ENCODE measurements at regions not wholly inside any gene's neighbourhood (a gene's known extent, or its start where the extent isn't known, plus 50 kb on each side); places are given as distances from the start of the nearest gene placed in this dataset.

DNA sequence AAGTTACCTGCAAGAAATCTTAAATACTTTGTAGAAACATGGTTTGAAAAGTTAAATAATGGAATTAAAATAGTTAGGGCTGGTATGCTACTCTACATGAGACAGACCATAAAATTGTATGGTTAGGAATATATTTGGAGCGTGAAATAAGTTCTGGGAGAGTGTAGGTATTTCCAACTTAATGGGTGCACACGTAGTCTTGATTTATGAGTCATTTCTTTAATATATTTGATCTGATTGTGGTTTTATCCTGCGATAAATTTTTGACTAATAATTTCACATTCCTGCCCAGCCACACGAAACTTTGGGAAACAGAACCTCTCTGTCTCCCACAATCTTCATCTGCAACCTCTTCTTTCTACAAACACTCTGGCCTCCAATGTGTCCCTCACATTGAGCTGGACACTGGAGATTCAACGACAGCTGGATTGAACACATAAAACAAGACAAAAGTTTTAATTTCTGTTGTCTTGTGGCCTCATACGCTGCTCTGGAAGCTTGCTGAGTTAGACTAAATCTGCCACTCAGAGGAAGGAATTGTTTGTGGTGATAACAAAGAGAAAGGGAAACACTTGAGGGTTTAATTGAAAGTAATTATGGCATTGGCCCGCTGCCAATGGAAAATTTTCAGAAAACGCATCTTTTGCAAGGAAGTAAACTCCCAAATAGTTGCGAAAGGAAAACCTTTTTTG, 201.8 kb upstream of the ZNF608 start:
- Histone ChIP-seq H3K27ac (peak overlapping the region in 1 of 4 donors; percentile 22), H3K27me3 (no peaks in the 10 kb centered on the region), H3K36me3 (no peaks in the 10 kb centered on the region), H3K4me1 (peaks cover 0 to 12% (median 0%) of the 10 kb centered on the region in 4 donors), H3K9me3 (no peaks in the 10 kb centered on the region), H3K4me3 (no peak overlapping the region)
- WGBS, 2 donors, result 44% methylated on average over 9 of the region's 9 CpGs
- DNase-seq (ENCODE audit: low spot score in 2 of 2), result peak in 1 of 2 donors; percentile 18
- TF ChIP-seq EP300 (IDR thresholded peaks at IDR 0.05), result peak in 1 of 2 donors; percentile 46
- TF ChIP-seq, protein P1, sequence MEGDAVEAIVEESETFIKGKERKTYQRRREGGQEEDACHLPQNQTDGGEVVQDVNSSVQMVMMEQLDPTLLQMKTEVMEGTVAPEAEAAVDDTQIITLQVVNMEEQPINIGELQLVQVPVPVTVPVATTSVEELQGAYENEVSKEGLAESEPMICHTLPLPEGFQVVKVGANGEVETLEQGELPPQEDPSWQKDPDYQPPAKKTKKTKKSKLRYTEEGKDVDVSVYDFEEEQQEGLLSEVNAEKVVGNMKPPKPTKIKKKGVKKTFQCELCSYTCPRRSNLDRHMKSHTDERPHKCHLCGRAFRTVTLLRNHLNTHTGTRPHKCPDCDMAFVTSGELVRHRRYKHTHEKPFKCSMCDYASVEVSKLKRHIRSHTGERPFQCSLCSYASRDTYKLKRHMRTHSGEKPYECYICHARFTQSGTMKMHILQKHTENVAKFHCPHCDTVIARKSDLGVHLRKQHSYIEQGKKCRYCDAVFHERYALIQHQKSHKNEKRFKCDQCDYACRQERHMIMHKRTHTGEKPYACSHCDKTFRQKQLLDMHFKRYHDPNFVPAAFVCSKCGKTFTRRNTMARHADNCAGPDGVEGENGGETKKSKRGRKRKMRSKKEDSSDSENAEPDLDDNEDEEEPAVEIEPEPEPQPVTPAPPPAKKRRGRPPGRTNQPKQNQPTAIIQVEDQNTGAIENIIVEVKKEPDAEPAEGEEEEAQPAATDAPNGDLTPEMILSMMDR (IDR thresholded peaks at IDR 0.05), result no peak

DNA sequence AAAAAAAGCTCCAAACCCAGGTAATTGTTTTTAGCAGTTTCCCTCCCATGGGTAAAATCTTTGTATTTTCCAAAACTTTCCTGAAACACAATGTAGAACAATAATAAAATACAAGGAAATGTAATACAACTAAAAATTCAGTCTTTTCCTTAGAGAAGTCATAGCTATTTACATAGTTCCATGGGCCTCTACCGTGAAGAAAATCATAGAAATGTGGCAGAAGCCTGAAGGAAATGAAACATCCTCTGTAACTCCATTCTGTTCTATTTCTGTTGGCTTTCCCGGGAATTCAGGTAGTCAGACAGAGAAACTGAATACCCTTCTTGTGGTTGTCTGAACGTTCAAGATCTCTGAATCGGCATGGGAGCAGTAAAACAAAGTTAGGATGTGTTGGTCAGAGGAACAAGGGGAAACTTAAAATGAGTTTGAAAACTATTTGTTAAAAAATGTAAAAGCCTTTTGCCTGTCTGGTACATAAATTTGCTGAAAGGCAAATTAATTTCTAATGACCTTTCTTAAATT, 202.4 kb upstream of the ZNF608 start:
- no peak for DNase-seq (ENCODE audit: low spot score in 2 of 2)

DNA sequence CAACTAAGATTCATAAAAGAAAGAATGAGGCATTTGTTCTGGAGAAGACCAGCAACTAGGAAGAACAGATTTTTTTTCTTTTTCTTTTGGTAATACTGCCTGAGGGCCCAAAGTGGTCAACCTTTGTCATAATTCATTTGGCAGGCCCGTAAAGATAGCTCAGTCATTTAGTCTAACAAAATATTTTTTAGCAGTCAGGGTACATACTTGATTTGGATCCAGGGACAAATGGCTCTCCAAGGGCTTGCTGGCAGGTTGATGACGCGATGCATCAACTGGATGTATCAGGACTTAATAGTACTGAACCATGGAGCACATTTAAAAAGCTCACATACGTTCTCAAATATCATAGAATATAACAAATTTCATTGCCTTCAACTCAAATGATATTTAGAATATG, 203.4 kb upstream of the ZNF608 start:
- no peak overlapping the region for H3K27ac ChIP-seq
- peaks cover 0 to 12% (median 0%) of the 10 kb centered on the region in 4 donors for H3K4me1 ChIP-seq
- H3K9me3 ChIP-seq, result no peaks in the 10 kb centered on the region
- no peak overlapping the region for H3K4me3 ChIP-seq
- WGBS, 2 donors, result 63 to 80% methylated on average over 4 of the region's 4 CpGs
- TF ChIP-seq, protein P1 (IDR thresholded peaks at IDR 0.05), result no peak
- TF ChIP-seq POLR2A (IDR thresholded peaks at IDR 0.05) (no peak), EP300 (IDR thresholded peaks at IDR 0.05) (no peak)
- H3K27me3 ChIP-seq, result no peaks in the 10 kb centered on the region
- no peaks in the 10 kb centered on the region for H3K36me3 ChIP-seq
- no peak for DNase-seq (ENCODE audit: low spot score in 2 of 2)

More for the DNA sequence above, 202.4 kb upstream of the ZNF608 start:
- Histone ChIP-seq H3K27ac (peak overlapping the region in 1 of 4 donors; percentile 22), H3K4me3 (no peak overlapping the region), H3K4me1 (peaks cover 0 to 12% (median 0%) of the 10 kb centered on the region in 4 donors), H3K36me3 (no peaks in the 10 kb centered on the region), H3K9me3 (no peaks in the 10 kb centered on the region), H3K27me3 (no peaks in the 10 kb centered on the region)
- 32 to 35% methylated on average over 4 of the region's 4 CpGs for WGBS, 2 donors
- TF ChIP-seq POLR2A (IDR thresholded peaks at IDR 0.05) (no peak), EP300 (IDR thresholded peaks at IDR 0.05) (no peak)
- TF ChIP-seq, protein P1 (IDR thresholded peaks at IDR 0.05), result no peak

DNA sequence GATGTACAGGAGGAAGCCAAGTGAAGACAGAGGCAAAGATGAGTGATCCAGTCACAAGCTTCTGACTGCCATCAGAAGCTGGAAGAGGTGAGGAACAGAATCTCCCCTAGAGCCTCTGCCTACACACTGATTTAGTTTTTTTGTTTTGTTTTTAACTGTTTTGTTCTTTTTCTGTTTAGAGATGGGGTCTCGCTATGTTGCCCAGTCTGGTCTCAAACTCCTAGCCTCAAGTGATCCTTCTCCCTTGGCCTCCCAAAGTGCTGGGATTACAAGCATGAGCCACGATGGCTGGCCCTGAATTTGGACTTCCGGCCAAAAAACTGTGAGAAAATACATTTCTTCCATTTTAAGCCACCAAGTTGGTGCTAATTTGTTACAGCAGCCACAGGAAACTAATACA, 204.7 kb upstream of the ZNF608 start:
- H3K27ac ChIP-seq, result no peak overlapping the region
- WGBS, 2 donors, result 95% methylated on average over 3 of the region's 3 CpGs
- peaks cover 0 to 12% (median 0%) of the 10 kb centered on the region in 4 donors for H3K4me1 ChIP-seq
- no peak for DNase-seq (ENCODE audit: low spot score in 2 of 2)
- H3K9me3 ChIP-seq, result no peaks in the 10 kb centered on the region
- H3K4me3 ChIP-seq, result no peak overlapping the region
- no peaks in the 10 kb centered on the region for H3K27me3 ChIP-seq
- TF ChIP-seq, protein P1 (IDR thresholded peaks at IDR 0.05), result no peak
- TF ChIP-seq EP300 (IDR thresholded peaks at IDR 0.05), result no peak
- TF ChIP-seq POLR2A (IDR thresholded peaks at IDR 0.05), result no peak
- no peaks in the 10 kb centered on the region for H3K36me3 ChIP-seq

DNA sequence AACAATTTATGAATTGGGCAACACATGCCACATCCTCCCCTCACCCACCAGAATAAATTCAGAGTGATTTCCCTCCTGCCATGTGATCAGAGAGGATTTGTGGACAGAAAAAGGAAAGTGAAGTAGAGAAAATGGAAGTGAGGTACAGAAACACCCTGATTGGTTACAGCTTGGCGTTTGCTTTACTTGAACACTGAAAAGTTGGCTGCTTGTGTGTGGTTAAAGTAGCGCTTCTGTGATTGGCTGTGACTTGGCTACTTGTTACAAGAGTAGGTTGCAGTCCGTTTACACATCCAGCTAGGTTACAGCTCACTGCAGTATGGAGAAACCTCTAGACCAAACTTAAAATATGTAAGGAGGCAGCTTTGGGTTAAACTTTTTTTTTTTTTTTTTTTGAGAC, 205.2 kb upstream of the ZNF608 start:
- H3K27me3 ChIP-seq, result no peaks in the 10 kb centered on the region
- H3K9me3 ChIP-seq, result no peaks in the 10 kb centered on the region
- H3K27ac ChIP-seq, result no peak overlapping the region
- H3K4me1 ChIP-seq, result peaks cover 0 to 12% (median 0%) of the 10 kb centered on the region in 4 donors
- no peak for DNase-seq (ENCODE audit: low spot score in 2 of 2)
- H3K36me3 ChIP-seq, result no peaks in the 10 kb centered on the region
- TF ChIP-seq, protein P1 (IDR thresholded peaks at IDR 0.05), result no peak
- TF ChIP-seq EP300 (IDR thresholded peaks at IDR 0.05) (no peak), POLR2A (IDR thresholded peaks at IDR 0.05) (no peak)
- H3K4me3 ChIP-seq, result no peak overlapping the region
- WGBS, 2 donors, result 88 to 91% methylated on average over 3 of the region's 3 CpGs

Measured in tibial nerve (tissue), 4 donors.